Type B pancreatic cell (in vitro differentiated cells): ENCODE measurements at regions not wholly inside any gene's neighbourhood (a gene's known extent, or its start where the extent isn't known, plus 50 kb on each side); places are given as distances from the start of the nearest gene placed in this dataset.
A peak's percentile ranks its signal among the peaks of the same experiment; 100 is the strongest.

Experiments used
- DNase-seq: peaks from one replicate; pipeline ENCODE4 v3.0.0; 2021; ENCODE audit warnings: mixed read lengths; ENCODE audit not compliant: unreplicated experiment; ENCODE audit errors: extremely low spot score
- H3K27ac Mint-ChIP-seq: 2 replicates; pipeline ENCODE4 v1.8.0; 2021; ENCODE audit warnings: mild to moderate bottlenecking, mixed read lengths
- H3K27me3 Mint-ChIP-seq: 2 replicates; pipeline ENCODE4 v1.8.0; 2021; ENCODE audit warnings: mixed read lengths
- H3K36me3 Mint-ChIP-seq: 2 replicates; pipeline ENCODE4 v1.8.0; 2021; ENCODE audit warnings: mixed read lengths
- H3K4me1 Mint-ChIP-seq: one replicate; pipeline ENCODE4 v1.8.0; 2021; ENCODE audit warnings: mixed read lengths; ENCODE audit not compliant: unreplicated experiment
- H3K4me3 Mint-ChIP-seq: 2 replicates; pipeline ENCODE4 v1.8.0; 2021; ENCODE audit warnings: mild to moderate bottlenecking, mixed read lengths
- H3K9me3 Mint-ChIP-seq: 2 replicates; pipeline ENCODE4 v1.8.0; 2021; ENCODE audit warnings: mixed read lengths
- CTCF ChIP-seq: fragments of 200-600 bp; sonication (generic); conservative IDR thresholded peaks from 2 replicates; pipeline ENCODE4 v1.5.0; 2021; ENCODE audit warnings: antibody characterized with exemption, mild to moderate bottlenecking

DNA sequence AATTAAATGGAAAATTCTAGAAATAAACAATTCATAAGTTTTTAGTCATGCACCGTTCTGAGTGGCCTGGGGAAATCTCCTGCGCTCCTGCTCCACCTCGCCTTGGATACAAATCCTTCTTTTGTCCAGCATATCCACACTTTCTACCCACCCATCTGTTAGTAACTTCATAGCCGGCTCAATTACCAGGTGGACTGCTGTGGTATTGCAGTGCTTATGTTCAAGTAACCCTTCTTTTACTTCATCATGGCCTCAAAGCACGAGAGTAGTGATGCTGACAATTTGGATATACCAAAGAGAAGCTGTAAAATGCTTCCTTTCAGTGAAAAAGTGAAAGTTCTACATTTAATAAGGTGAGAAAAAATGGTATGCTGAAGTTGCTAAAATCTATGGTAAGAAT, 142.3 kb upstream of the CHL1 start:
- no peaks in the 10 kb centered on the region for H3K9me3 Mint-ChIP-seq

DNA sequence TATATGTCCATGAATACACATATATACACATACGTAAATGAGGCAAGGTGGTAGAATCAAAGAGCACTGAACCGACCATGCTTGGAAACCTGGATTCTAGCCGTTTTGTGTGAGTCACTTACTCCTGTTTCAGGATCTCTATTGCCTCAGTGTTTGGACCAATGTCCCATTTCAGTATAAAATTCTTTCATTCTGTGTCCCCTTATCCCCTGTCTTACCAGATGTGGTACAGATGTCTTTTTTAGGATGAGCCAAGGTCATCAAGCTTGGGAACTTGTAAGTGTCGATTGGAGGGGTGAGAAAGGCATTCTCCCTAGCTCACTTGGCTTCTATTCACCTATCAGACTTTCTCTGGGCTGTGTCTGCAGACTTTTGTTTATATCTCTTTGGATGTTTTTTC, 139.9 kb upstream of the CHL1 start:
- H3K4me3 Mint-ChIP-seq = no peak overlapping the region
- H3K27me3 Mint-ChIP-seq = peaks cover 11% of the 10 kb centered on the region
- no peak for TF ChIP-seq CTCF
- no peaks in the 10 kb centered on the region for H3K36me3 Mint-ChIP-seq
- DNase-seq = no peak
- no peaks in the 10 kb centered on the region for H3K4me1 Mint-ChIP-seq
- no peak overlapping the region for H3K27ac Mint-ChIP-seq
- H3K9me3 Mint-ChIP-seq = no peaks in the 10 kb centered on the region

More for the DNA sequence above, 142.3 kb upstream of the CHL1 start:
- DNase-seq = no peak
- H3K27me3 Mint-ChIP-seq = peaks cover 4% of the 10 kb centered on the region
- H3K27ac Mint-ChIP-seq = no peak overlapping the region
- TF ChIP-seq CTCF = peak; percentile 40
- no peak overlapping the region for H3K4me3 Mint-ChIP-seq
- no peaks in the 10 kb centered on the region for H3K4me1 Mint-ChIP-seq
- no peaks in the 10 kb centered on the region for H3K36me3 Mint-ChIP-seq

GRCh38 chr3:59854-60253, 136.7 kb upstream of the CHL1 start:
- H3K4me3 Mint-ChIP-seq = no peak overlapping the region
- no peaks in the 10 kb centered on the region for H3K4me1 Mint-ChIP-seq
- H3K27ac Mint-ChIP-seq = no peak overlapping the region
- no peaks in the 10 kb centered on the region for H3K9me3 Mint-ChIP-seq
- DNase-seq = no peak
- no peaks in the 10 kb centered on the region for H3K36me3 Mint-ChIP-seq
- no peak for TF ChIP-seq CTCF
- H3K27me3 Mint-ChIP-seq = peaks cover 23% of the 10 kb centered on the region

- no peaks in the 10 kb centered on the region for H3K4me1 Mint-ChIP-seq
- H3K4me3 Mint-ChIP-seq = no peak overlapping the region
- H3K27ac Mint-ChIP-seq = no peak overlapping the region
- H3K9me3 Mint-ChIP-seq = no peaks in the 10 kb centered on the region
- no peak for DNase-seq
- no peak for TF ChIP-seq CTCF
- no peaks in the 10 kb centered on the region for H3K36me3 Mint-ChIP-seq
- peaks cover 28% of the 10 kb centered on the region for H3K27me3 Mint-ChIP-seq
Measured at GRCh38 chr3:63095-63765, 133.3 kb upstream of the CHL1 start.

DNA sequence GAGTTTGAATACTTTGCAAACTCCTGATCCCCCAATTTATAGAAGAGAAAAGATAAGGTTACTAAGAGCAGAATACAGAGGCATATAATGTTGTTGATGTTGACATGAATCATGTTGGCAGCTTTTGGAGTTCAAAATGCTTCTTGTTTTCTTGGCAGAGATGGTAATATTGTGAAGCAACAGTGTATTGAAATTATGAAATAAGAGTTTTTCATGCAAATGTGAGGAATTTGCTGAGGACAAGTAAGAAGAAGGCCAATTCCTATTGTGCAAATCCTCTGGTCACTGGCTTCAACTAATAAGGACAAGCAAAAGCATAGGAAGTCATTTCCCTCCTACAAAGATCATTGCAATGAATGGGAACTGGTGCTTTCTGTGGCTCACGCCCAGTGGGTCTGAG, 126.9 kb upstream of the CHL1 start:
- no peak for DNase-seq
- Mint-ChIP-seq H3K27ac (no peak overlapping the region), H3K4me1 (no peaks in the 10 kb centered on the region), H3K36me3 (no peaks in the 10 kb centered on the region), H3K27me3 (peaks cover 11% of the 10 kb centered on the region), H3K4me3 (no peak overlapping the region), H3K9me3 (no peaks in the 10 kb centered on the region)
- TF ChIP-seq CTCF = no peak

GRCh38 chr3:72776-73175, 123.8 kb upstream of the CHL1 start:
- Mint-ChIP-seq H3K9me3 (no peaks in the 10 kb centered on the region), H3K4me3 (no peak overlapping the region), H3K27me3 (peaks cover 10% of the 10 kb centered on the region), H3K27ac (no peak overlapping the region), H3K4me1 (no peaks in the 10 kb centered on the region), H3K36me3 (no peaks in the 10 kb centered on the region)
- no peak for DNase-seq
- no peak for TF ChIP-seq CTCF
